ENCODE measurements at regions not wholly inside any gene's neighbourhood (a gene's known extent, or its start where the extent isn't known, plus 50 kb on each side); places are given as distances from the start of the nearest gene placed in this dataset.

DNA sequence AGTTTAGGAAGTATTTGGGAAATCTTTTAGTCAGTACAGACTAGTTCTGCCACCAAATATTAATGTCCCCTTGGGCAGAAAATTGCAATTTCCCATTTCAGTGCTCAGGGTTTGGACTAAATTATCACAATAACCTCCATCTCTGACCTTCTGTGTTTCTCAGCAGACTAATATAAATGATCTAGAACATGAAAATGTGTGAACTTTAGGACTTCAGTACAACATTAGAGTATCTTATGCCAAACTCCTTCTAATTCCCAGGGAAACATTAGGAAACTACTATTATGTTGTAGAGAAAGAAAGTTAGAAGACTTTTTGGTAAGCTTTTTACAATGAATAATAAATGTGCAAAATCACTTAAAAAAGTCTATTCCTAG, 1087.6 kb upstream of the CITED2 start:
- intact Hi-C loops (cut with DNase I), result no loop called here

DNA sequence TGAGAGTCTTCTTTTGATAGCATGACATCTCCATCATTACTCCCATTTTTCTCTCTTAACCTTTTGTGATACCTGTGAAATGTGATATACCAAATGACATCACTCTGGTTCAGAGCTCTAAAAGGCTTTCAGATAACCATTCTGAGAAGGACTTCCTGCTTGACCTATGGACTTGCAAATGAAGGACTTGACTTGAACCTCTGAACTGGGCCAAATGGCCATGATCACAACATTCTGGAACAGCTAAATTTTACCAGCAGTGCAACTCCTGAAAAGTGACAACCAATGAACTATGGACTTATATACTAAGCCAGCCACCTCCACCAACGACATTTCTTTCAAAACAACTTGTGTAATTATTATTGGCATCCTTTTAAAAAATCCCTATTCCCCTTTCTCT, 1085.8 kb upstream of the CITED2 start:
- WGBS, 4 donors, result 85 to 94% (median 93%) methylated on average over 1 of the region's 1 CpG
- Histone ChIP-seq H3K4me3 (no peak overlapping the region), H3K27ac (no peak overlapping the region), H3K4me1 (peaks cover 0 to 20% (median 6%) of the 10 kb centered on the region in 12 donors), H3K27me3 (no peaks in the 10 kb centered on the region), H3K36me3 (no peaks in the 10 kb centered on the region), H3K9me3 (peaks cover 0 to 1% (median 0%) of the 10 kb centered on the region in 12 donors)
- intact Hi-C loops (cut with DNase I), result no loop called here
- no peak for DNase-seq
- no peak for ATAC-seq
- TF ChIP-seq, protein P1, sequence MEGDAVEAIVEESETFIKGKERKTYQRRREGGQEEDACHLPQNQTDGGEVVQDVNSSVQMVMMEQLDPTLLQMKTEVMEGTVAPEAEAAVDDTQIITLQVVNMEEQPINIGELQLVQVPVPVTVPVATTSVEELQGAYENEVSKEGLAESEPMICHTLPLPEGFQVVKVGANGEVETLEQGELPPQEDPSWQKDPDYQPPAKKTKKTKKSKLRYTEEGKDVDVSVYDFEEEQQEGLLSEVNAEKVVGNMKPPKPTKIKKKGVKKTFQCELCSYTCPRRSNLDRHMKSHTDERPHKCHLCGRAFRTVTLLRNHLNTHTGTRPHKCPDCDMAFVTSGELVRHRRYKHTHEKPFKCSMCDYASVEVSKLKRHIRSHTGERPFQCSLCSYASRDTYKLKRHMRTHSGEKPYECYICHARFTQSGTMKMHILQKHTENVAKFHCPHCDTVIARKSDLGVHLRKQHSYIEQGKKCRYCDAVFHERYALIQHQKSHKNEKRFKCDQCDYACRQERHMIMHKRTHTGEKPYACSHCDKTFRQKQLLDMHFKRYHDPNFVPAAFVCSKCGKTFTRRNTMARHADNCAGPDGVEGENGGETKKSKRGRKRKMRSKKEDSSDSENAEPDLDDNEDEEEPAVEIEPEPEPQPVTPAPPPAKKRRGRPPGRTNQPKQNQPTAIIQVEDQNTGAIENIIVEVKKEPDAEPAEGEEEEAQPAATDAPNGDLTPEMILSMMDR (IDR thresholded peaks at IDR 0.05), result no peak
- no peak for TF ChIP-seq POLR2A (IDR thresholded peaks at IDR 0.05)

More for the DNA sequence above, 1087.6 kb upstream of the CITED2 start:
- no peak for ATAC-seq
- Histone ChIP-seq H3K4me1 (peaks cover 0 to 20% (median 6%) of the 10 kb centered on the region in 12 donors), H3K27ac (peak overlapping the region in 10 of 12 donors; percentile 17 to 81 (median 65)), H3K27me3 (no peaks in the 10 kb centered on the region), H3K36me3 (no peaks in the 10 kb centered on the region), H3K4me3 (no peak overlapping the region), H3K9me3 (peaks cover 0 to 19% (median 0%) of the 10 kb centered on the region in 12 donors)
- DNase-seq, result no peak
- TF ChIP-seq, protein P1 (IDR thresholded peaks at IDR 0.05), result no peak
- TF ChIP-seq POLR2A (IDR thresholded peaks at IDR 0.05), result no peak

DNA sequence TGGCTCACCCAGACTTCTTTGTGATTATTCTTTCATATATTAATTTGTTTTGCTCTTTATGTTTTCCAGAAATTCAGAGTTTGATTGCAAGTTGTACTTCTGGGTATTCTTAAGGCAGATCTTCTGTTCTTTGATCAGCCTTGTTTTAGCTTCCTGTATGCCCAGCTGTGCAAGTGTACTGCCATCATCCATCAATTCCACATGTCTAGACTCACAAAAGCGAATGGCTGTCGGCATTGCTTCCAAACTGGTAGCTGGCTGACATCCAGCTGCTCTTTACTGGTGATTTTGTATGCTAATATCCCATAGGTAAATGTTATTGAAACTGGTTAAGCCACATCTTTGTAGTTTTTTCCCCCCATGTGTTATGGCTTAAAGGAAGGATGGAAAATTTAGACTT, 1084.8 kb upstream of the CITED2 start:
- 85 to 94% (median 93%) methylated on average over 2 of the region's 2 CpGs for WGBS, 4 donors

DNA sequence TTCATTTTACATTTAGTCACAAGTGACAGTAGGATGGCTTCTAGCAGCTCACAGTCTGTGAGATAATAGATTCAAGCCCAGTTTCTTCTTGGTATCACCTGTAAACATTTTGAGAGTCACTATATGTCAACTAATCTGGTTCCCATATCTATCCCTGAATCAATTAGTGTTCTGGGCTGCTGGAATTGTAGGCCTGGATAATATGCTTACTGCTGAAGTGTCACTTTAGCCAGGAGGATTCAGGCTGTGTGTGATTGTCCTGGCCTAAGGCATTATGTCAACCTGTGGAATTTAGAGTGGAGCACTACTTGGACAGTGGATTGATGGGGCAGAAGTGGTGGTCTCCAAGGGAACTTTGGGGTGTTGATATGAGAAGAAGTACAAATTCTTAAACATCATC, 1071.8 kb upstream of the CITED2 start:
- Histone ChIP-seq H3K9me3 (peaks cover 0 to 7% (median 0%) of the 10 kb centered on the region in 12 donors), H3K4me3 (no peak overlapping the region), H3K27ac (no peak overlapping the region), H3K36me3 (no peaks in the 10 kb centered on the region), H3K27me3 (no peaks in the 10 kb centered on the region), H3K4me1 (peaks cover 0 to 16% (median 5%) of the 10 kb centered on the region in 12 donors)
- TF ChIP-seq POLR2A (IDR thresholded peaks at IDR 0.05), result no peak
- TF ChIP-seq, protein P1 (IDR thresholded peaks at IDR 0.05), result no peak
- intact Hi-C loops (cut with DNase I), result loop anchor here in 9 of 10 donors (10.0 kb wide), 7 partner anchors 471 to 1119 kb away; no protein-coding TSS in a partner anchor
- ATAC-seq (no peak), DNase-seq (no peak)

More for the DNA sequence above, 1084.8 kb upstream of the CITED2 start:
- Histone ChIP-seq H3K4me3 (no peak overlapping the region), H3K4me1 (peaks cover 0 to 20% (median 6%) of the 10 kb centered on the region in 12 donors), H3K36me3 (no peaks in the 10 kb centered on the region), H3K27ac (no peak overlapping the region), H3K27me3 (no peaks in the 10 kb centered on the region), H3K9me3 (peaks cover 0 to 6% (median 0%) of the 10 kb centered on the region in 12 donors)
- intact Hi-C loops (cut with DNase I), result no loop called here
- TF ChIP-seq, protein P1 (IDR thresholded peaks at IDR 0.05), result no peak
- TF ChIP-seq POLR2A (IDR thresholded peaks at IDR 0.05), result no peak
- ATAC-seq (no peak), DNase-seq (no peak)

Data from heart left ventricle (tissue), 16 donors.